Ovary (tissue), 3 donors: ENCODE measurements at regions not wholly inside any gene's neighbourhood (a gene's known extent, or its start where the extent isn't known, plus 50 kb on each side); places are given as distances from the start of the nearest gene placed in this dataset.

Source experiments
- EP300 ChIP-seq: sonication (generic); formaldehyde crosslinking; IDR thresholded peaks from one replicate; pipeline ENCODE4 v1.6.1; 2017; ENCODE audit warnings: antibody characterized with exemption
- POLR2A ChIP-seq: fragments of 450-650 bp; IDR thresholded peaks from one replicate; pipeline ENCODE4 v1.6.1; 2017; ENCODE audit warnings: antibody characterized with exemption, mild to moderate bottlenecking, moderate library complexity
- TF ChIP-seq, protein P1 (sequence below), 3 donors: fragments of 450-650 bp in 2 of 3; fragments of 200-600 bp in 1 of 3; IDR thresholded peaks; one replicate each; pipeline versions ENCODE4 v1.5.1 to v1.8.0; 2016 to 2022; ENCODE audit warnings: antibody characterized with exemption in 3 of 3, mild to moderate bottlenecking in 1 of 3
- donor health status: DM: no; HTN: no; CAD: no.

DNA sequence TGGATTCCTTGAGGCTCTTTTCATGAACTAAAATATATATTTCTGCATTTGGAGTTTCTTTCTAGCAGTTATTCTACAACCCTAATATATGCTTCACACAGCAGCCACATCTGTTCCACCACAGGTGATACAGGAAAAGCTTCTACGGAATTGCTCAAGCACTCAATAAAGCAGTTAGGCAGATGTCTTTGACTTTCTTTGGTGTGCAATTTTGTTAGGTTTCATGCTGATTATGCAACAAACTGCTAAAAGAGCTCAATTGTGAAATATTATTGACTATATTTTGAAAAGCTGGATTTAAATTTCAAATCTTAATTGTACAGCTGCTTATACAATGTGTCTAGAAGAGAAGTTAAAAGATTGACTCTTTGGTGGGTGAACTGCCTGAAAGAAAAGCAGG lies 1055.6 kb upstream of the FBXO33 start:
- TF ChIP-seq, protein P1, sequence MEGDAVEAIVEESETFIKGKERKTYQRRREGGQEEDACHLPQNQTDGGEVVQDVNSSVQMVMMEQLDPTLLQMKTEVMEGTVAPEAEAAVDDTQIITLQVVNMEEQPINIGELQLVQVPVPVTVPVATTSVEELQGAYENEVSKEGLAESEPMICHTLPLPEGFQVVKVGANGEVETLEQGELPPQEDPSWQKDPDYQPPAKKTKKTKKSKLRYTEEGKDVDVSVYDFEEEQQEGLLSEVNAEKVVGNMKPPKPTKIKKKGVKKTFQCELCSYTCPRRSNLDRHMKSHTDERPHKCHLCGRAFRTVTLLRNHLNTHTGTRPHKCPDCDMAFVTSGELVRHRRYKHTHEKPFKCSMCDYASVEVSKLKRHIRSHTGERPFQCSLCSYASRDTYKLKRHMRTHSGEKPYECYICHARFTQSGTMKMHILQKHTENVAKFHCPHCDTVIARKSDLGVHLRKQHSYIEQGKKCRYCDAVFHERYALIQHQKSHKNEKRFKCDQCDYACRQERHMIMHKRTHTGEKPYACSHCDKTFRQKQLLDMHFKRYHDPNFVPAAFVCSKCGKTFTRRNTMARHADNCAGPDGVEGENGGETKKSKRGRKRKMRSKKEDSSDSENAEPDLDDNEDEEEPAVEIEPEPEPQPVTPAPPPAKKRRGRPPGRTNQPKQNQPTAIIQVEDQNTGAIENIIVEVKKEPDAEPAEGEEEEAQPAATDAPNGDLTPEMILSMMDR (IDR thresholded peaks at IDR 0.05) = no peak
- TF ChIP-seq POLR2A (no peak), EP300 (no peak)
